Keratinocyte (primary cell): ENCODE measurements at regions not wholly inside any gene's neighbourhood (a gene's known extent, or its start where the extent isn't known, plus 50 kb on each side); places are given as distances from the start of the nearest gene placed in this dataset.

Experiments
- DNase-seq: peaks from one replicate; pipeline ENCODE4 v3.0.0-alpha.2; 2011; ENCODE audit warnings: low read depth, missing footprints, low spot score
- FAIRE-seq: peaks from 2 replicates; lab custom pipeline; 2011; peaks lifted over from hg19 to GRCh38; lab: Jason Lieb, UNC
- H2AFZ ChIP-seq: 2 replicates; pipeline ENCODE4 v1.6.0; 2012; ENCODE audit warnings: low read length, control low read depth, inconsistent platforms; ENCODE audit not compliant: control insufficient read depth
- H3K27ac ChIP-seq: 2 replicates; pipeline ENCODE4 v1.5.1; 2011; ENCODE audit warnings: low read length; ENCODE audit not compliant: control insufficient read depth, insufficient read depth
- H3K27me3 ChIP-seq: 3 replicates; pipeline ENCODE4 v1.6.0; 2011; ENCODE audit warnings: low read length; ENCODE audit not compliant: control insufficient read depth, insufficient read depth; ENCODE audit errors: extremely low read depth
- H3K36me3 ChIP-seq, 2 experiments: 2 replicates in 1 of 2; 3 replicates in 1 of 2; pipeline ENCODE4 v1.5.1; 2011; ENCODE audit warnings: low read length in 2 of 2, mild to moderate bottlenecking in 1 of 2; ENCODE audit not compliant: control insufficient read depth in 2 of 2, insufficient read depth in 2 of 2; ENCODE audit errors: extremely low read depth in 1 of 2
- H3K4me1 ChIP-seq: 3 replicates; pipeline ENCODE4 v1.5.1; 2011; ENCODE audit warnings: low read length; ENCODE audit not compliant: control insufficient read depth, insufficient read depth; ENCODE audit errors: extremely low read depth
- H3K4me2 ChIP-seq: 3 replicates; pipeline ENCODE4 v1.6.0; 2011; ENCODE audit warnings: low read depth, low read length; ENCODE audit not compliant: control insufficient read depth, insufficient read depth; ENCODE audit errors: extremely low read depth
- H3K4me3 ChIP-seq, 3 experiments: fragments of 200-600 bp in 1 of 3; sonication (generic) in 1 of 3; 2 replicates in 2 of 3; 3 replicates in 1 of 3; pipeline ENCODE4 v1.5.1; 2011 to 2016; ENCODE audit warnings: low read length in 3 of 3, mild to moderate bottlenecking in 3 of 3, control low read depth in 2 of 3, inconsistent platforms in 1 of 3, low read depth in 1 of 3, mixed read lengths in 1 of 3, mixed run types in 1 of 3, moderate library complexity in 1 of 3; ENCODE audit not compliant: control insufficient read depth in 2 of 3, insufficient read depth in 2 of 3; ENCODE audit errors: extremely low read depth in 1 of 3
- H3K79me2 ChIP-seq: 2 replicates; pipeline ENCODE4 v1.6.0; 2012; ENCODE audit warnings: low read length; ENCODE audit not compliant: control insufficient read depth, insufficient read depth
- H3K9ac ChIP-seq: 3 replicates; pipeline ENCODE4 v1.6.0; 2011; ENCODE audit warnings: low read length; ENCODE audit not compliant: control insufficient read depth, insufficient read depth; ENCODE audit errors: extremely low read depth
- H3K9me1 ChIP-seq: 3 replicates; pipeline ENCODE4 v1.6.0; 2011; ENCODE audit warnings: low read length; ENCODE audit not compliant: control insufficient read depth, insufficient read depth; ENCODE audit errors: extremely low read depth
- H3K9me3 ChIP-seq: 2 replicates; pipeline ENCODE4 v1.5.1; 2012; ENCODE audit warnings: low read depth, low read length; ENCODE audit not compliant: control insufficient read depth
- H4K20me1 ChIP-seq: 3 replicates; pipeline ENCODE4 v1.6.0; 2011; ENCODE audit warnings: low read length; ENCODE audit not compliant: control insufficient read depth, insufficient read depth; ENCODE audit errors: extremely low read depth
- EZH2 ChIP-seq: IDR thresholded peaks from one replicate; pipeline ENCODE4 v1.6.1; 2012; ENCODE audit warnings: inconsistent platforms, mild to moderate bottlenecking, low read length, moderate library complexity
- dilution Hi-C: fragments of 300-500 bp; cut with MboI; formaldehyde crosslinking; loops from one replicate; pipeline ENCODE4 v1.7.0; 2020; ENCODE audit warnings: low sequenced_read_pairs; ENCODE audit not compliant: extremely low pct_ligation_motif_present
- TF ChIP-seq, protein P1 (sequence below), 3 experiments: IDR thresholded peaks in 1 of 3; conservative IDR thresholded peaks in 1 of 3; optimal IDR thresholded peaks in 1 of 3; 2 replicates in 2 of 3; 3 replicates in 1 of 3; pipeline versions ENCODE3 to v1.5.1; 2011; ENCODE audit warnings: low read length in 3 of 3, mild to moderate bottlenecking in 3 of 3, moderate library complexity in 2 of 3, control low read depth in 1 of 3, inconsistent platforms in 1 of 3; ENCODE audit not compliant: insufficient read depth in 2 of 3; ENCODE audit errors: extremely low read depth in 1 of 3

GRCh38 chr1:101161619-101162018 is 75.2 kb upstream of the S1PR1 start:
- Histone ChIP-seq H3K9me3 (no peaks in the 10 kb centered on the region), H2AFZ (no peak overlapping the region), H4K20me1 (no peaks in the 10 kb centered on the region), H3K4me3 (no peak overlapping the region), H3K27ac (no peak overlapping the region), H3K27me3 (no peaks in the 10 kb centered on the region), H3K79me2 (no peaks in the 10 kb centered on the region), H3K4me2 (no peak overlapping the region), H3K9ac (no peak overlapping the region), H3K36me3 (no peaks in the 10 kb centered on the region), H3K9me1 (no peaks in the 10 kb centered on the region), H3K4me1 (no peaks in the 10 kb centered on the region)
- FAIRE-seq (no peak), DNase-seq (no peak)
- dilution Hi-C loops = no loop called here
- no peak for TF ChIP-seq EZH2
- TF ChIP-seq, protein P1, sequence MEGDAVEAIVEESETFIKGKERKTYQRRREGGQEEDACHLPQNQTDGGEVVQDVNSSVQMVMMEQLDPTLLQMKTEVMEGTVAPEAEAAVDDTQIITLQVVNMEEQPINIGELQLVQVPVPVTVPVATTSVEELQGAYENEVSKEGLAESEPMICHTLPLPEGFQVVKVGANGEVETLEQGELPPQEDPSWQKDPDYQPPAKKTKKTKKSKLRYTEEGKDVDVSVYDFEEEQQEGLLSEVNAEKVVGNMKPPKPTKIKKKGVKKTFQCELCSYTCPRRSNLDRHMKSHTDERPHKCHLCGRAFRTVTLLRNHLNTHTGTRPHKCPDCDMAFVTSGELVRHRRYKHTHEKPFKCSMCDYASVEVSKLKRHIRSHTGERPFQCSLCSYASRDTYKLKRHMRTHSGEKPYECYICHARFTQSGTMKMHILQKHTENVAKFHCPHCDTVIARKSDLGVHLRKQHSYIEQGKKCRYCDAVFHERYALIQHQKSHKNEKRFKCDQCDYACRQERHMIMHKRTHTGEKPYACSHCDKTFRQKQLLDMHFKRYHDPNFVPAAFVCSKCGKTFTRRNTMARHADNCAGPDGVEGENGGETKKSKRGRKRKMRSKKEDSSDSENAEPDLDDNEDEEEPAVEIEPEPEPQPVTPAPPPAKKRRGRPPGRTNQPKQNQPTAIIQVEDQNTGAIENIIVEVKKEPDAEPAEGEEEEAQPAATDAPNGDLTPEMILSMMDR (optimal IDR thresholded peaks at IDR 0.05 in 1 of 3, IDR thresholded peaks at IDR 0.05 in 1 of 3, conservative IDR thresholded peaks at IDR 0.05 in 1 of 3; ENCODE audit: extremely low read depth in 1 of 3, insufficient read depth in 2 of 3, low read length in 3 of 3) = no peak

DNA sequence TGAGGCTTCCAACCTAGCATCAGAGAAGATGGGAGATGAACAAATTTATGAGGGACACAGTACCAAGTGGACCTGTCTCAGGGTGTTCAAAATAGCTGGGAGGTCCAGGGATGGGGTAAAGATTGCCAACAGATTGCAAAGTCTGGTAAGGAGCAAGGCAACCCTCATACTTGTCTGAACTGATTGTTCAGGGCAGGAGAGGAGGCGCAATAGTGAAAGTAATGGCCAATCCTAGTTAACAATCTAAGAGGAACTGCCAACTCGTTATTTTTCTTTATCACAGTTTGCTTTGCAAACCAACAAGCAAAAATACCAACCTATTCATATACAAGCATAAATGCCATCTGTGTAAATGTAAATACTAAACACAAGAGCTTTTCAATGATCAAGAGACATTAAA is 78.4 kb upstream of the S1PR1 start:
- H3K79me2 ChIP-seq = no peaks in the 10 kb centered on the region
- no peak overlapping the region for H3K27ac ChIP-seq
- H3K9me1 ChIP-seq = no peaks in the 10 kb centered on the region
- no peak for TF ChIP-seq EZH2
- TF ChIP-seq, protein P1 (optimal IDR thresholded peaks at IDR 0.05 in 1 of 3, IDR thresholded peaks at IDR 0.05 in 1 of 3, conservative IDR thresholded peaks at IDR 0.05 in 1 of 3; ENCODE audit: extremely low read depth in 1 of 3, insufficient read depth in 2 of 3, low read length in 3 of 3) = no peak
- H2AFZ ChIP-seq = no peak overlapping the region
- H3K4me3 ChIP-seq = no peak overlapping the region
- no peaks in the 10 kb centered on the region for H3K36me3 ChIP-seq
- no peaks in the 10 kb centered on the region for H3K9me3 ChIP-seq
- H3K9ac ChIP-seq = no peak overlapping the region
- DNase-seq (no peak), FAIRE-seq (no peak)
- no peaks in the 10 kb centered on the region for H4K20me1 ChIP-seq
- H3K4me1 ChIP-seq = no peaks in the 10 kb centered on the region
- dilution Hi-C loops = no loop called here
- no peaks in the 10 kb centered on the region for H3K27me3 ChIP-seq
- H3K4me2 ChIP-seq = no peak overlapping the region
